HG03060 (cell line): ENCODE measurements at regions not wholly inside any gene's neighbourhood (a gene's known extent, or its start where the extent isn't known, plus 50 kb on each side); places are given as distances from the start of the nearest gene placed in this dataset.
A peak's percentile ranks its signal among the peaks of the same experiment; 100 is the strongest.

ENCODE experiments used
- ATAC-seq: cut with Tn5 transposase; IDR thresholded peaks from one replicate; pipeline ENCODE4 v1.9.1; 2021; ENCODE audit warnings: low read depth, moderate number of reproducible peaks; ENCODE audit not compliant: unreplicated experiment

GRCh38 chr6:127641905-127642304, 64.9 kb downstream of the C6orf58 start:
- peak; percentile 69 for ATAC-seq
